ENCODE measurements at regions not wholly inside any gene's neighbourhood (a gene's known extent, or its start where the extent isn't known, plus 50 kb on each side); places are given as distances from the start of the nearest gene placed in this dataset.

GRCh38 chr6:122072014-122072647, 327.3 kb upstream of the HSF2 start:
- DNase-seq (ENCODE audit: low read depth) = no peak

DNA sequence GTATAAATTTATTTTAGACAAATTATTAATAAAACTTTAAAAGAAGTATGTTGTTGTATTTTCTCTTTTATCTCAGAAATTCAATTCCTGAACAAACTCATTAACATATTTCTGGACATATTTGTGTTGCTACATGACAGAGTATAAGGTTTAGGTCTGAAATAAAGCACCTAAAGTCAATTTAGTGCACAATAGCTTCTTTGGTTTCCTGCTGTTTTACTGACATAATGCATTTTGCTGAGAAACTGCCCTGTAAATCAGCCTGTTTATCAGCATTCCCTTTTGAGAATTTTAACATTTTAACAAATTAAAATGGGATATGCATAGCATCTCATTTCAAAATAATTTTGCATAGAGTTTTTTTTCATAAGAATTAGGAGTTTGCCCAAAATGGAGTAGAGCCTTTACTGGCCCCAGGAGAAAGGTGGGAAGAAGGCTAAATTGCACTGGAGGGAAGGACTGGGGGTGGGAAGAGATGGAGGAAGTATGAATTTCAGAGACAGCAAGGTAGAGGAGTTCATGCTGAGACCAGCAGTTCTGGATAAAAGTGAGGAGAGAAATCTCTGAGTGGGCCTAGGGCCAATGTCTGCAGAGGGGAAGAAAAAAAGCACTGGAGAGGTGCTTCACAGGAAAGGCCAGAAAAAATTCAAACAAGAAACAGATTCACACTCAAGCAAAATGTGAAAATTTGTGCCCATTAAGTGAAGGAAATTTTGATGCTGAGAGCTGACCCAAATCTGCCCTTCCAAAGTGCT, 324.2 kb upstream of the HSF2 start:
- no peak for DNase-seq (ENCODE audit: low read depth)

DNA sequence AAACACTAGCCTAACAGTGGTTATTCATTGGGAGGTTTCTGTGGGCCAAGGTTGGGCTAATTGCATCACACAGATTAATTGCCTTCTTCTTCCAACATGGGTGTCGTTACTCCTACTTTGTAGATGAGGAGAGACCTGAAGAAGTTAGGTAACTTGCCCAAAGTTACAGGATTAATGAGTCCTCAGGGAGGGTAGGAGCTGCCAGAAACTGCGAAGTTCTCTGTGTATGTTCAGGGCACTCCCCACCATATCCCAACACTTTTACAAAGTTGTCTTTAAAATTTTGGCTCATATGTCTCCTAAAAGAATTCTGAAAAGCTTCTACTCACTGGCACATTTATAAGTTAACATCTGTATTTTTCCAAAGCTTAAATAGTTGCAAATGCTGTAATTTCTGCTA, 323.5 kb upstream of the HSF2 start:
- DNase-seq (ENCODE audit: low read depth) = no peak

- DNase-seq (ENCODE audit: low read depth) = no peak
These were observed 321.8 kb upstream of the HSF2 start for GRCh38 chr6:122077603-122078002.

- no peak for DNase-seq (ENCODE audit: low read depth)
These were observed 321.0 kb upstream of the HSF2 start for GRCh38 chr6:122078481-122078880.

- DNase-seq (ENCODE audit: low read depth) = no peak
These were observed 319.5 kb upstream of the HSF2 start for GRCh38 chr6:122079916-122080315.

GRCh38 chr6:122081921-122082320, 317.5 kb upstream of the HSF2 start:
- DNase-seq (ENCODE audit: low read depth) = no peak

- no peak for DNase-seq (ENCODE audit: low read depth)
These were observed 317.1 kb upstream of the HSF2 start for GRCh38 chr6:122082370-122082769.

GRCh38 chr6:122092366-122092765, 307.1 kb upstream of the HSF2 start:
- DNase-seq (ENCODE audit: low read depth) = no peak

- no peak for DNase-seq (ENCODE audit: low read depth)
These were observed 301.2 kb upstream of the HSF2 start for GRCh38 chr6:122098201-122098678.

- DNase-seq (ENCODE audit: low read depth) = no peak
These were observed 297.4 kb upstream of the HSF2 start for GRCh38 chr6:122102026-122102425.

GRCh38 chr6:122107256-122107852, 292.1 kb upstream of the HSF2 start:
- no peak for DNase-seq (ENCODE audit: low read depth)

- DNase-seq (ENCODE audit: low read depth) = no peak
These were observed 290.4 kb upstream of the HSF2 start for GRCh38 chr6:122109075-122109474.

- no peak for DNase-seq (ENCODE audit: low read depth)
These were observed 284.7 kb upstream of the HSF2 start for GRCh38 chr6:122114717-122115116.

- no peak for DNase-seq (ENCODE audit: low read depth)
These were observed 283.2 kb upstream of the HSF2 start for GRCh38 chr6:122116119-122116834.

- DNase-seq (ENCODE audit: low read depth) = no peak
These were observed 282.4 kb upstream of the HSF2 start for GRCh38 chr6:122116835-122117627.

- no peak for DNase-seq (ENCODE audit: low read depth)
These were observed 280.4 kb upstream of the HSF2 start for GRCh38 chr6:122118945-122119506.

GRCh38 chr6:122122202-122122601, 277.2 kb upstream of the HSF2 start:
- no peak for DNase-seq (ENCODE audit: low read depth)

GRCh38 chr6:122122686-122123085, 276.8 kb upstream of the HSF2 start:
- DNase-seq (ENCODE audit: low read depth) = no peak

DNA sequence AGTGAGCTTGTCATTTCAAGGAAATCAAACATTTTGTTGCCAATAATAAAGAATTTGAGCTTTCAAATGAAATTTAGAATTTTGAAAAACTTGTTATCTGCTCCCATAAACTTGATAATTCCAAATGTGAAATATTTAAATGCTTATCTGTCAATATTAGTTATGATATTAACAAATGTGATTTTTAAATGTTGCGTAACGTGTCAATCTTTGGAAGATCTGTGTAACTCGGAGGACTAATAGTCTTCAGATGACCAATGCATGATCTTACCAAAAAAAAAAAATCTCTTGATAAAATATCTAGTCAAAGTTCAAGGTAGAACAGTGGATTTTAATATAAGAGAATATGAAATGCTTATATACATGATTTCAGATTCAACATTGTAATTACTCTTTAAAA, 274.5 kb upstream of the HSF2 start:
- no peak for DNase-seq (ENCODE audit: low read depth)

DNA sequence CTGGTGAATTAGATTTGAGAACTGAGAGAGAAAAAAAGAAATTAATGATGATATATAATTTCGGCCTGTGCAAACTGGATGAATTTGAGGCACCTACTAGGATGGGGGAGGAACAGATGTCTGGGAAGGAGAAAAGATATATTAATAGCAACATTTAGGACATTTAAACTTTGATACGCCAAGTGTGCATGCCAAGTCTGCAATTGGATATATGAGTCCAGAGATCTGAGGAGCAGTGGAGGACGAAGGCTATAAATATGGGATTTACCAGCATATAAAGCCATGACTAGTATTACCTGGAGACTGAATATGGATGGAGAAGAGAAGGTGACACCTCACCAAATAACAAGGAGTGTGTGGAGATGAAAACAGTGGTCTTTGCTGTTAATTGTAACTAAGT, 272.6 kb upstream of the HSF2 start:
- DNase-seq (ENCODE audit: low read depth) = no peak

DNA sequence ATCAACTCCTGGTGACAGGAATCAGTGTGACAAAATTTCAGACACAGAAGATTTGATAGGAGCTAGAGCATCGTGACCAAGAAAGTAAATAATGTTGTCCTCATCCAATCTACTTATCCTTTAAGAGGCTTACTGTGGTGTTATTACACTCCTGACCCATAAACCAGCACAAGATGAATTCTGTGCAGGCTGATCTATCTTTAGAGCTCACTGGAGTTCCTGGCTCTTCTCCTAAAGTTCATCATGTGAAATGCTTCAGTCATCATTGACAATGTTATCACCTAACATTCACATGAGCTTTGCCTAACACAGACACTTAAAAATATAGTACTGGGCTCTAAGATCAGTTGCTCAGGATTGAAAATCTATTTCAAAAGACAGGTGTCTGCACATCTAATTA, 271.0 kb upstream of the HSF2 start:
- no peak for DNase-seq (ENCODE audit: low read depth)
